SK-N-SH treated with all-trans-retinoic acid at 6 μM for 48 hours (cell line): ENCODE measurements at regions not wholly inside any gene's neighbourhood (a gene's known extent, or its start where the extent isn't known, plus 50 kb on each side); places are given as distances from the start of the nearest gene placed in this dataset.

ENCODE experiments used
- ATAC-seq: fragments of 200-7000 bp; cut with Tn5 transposase; 3 replicates; pipeline ENCODE4 v1.9.1; 2020; ENCODE audit warnings: mild to moderate bottlenecking, moderate library complexity
- ARNTL ChIP-seq: fragments of 450-650 bp; formaldehyde crosslinking; IDR thresholded peaks from 2 replicates; pipeline ENCODE4 v1.5.0; 2020; ENCODE audit warnings: low read depth, mild to moderate bottlenecking, moderate library complexity, borderline replicate concordance
- BACH2 ChIP-seq: fragments of 250-450 bp; sonication (Bioruptor Pico); IDR thresholded peaks from 2 replicates; pipeline ENCODE4 v1.9.0; 2021; ENCODE audit warnings: mild to moderate bottlenecking, borderline replicate concordance
- CSDC2 ChIP-seq: fragments of 250-450 bp; sonication (Bioruptor Pico); IDR thresholded peaks from 2 replicates; pipeline ENCODE4 v1.5.0; 2020; ENCODE audit warnings: mild to moderate bottlenecking, moderate library complexity
- ESRRG ChIP-seq: fragments of 250-450 bp; sonication (Bioruptor Pico); IDR thresholded peaks from 2 replicates; pipeline ENCODE4 v1.6.1; 2021; ENCODE audit warnings: mild to moderate bottlenecking
- GLIS3 ChIP-seq: fragments of 250-450 bp; sonication (Bioruptor Pico); IDR thresholded peaks from 2 replicates; pipeline ENCODE4 v1.5.0; 2020; ENCODE audit warnings: mild to moderate bottlenecking, moderate library complexity
- ISL1 ChIP-seq: fragments of 250-450 bp; sonication (Bioruptor Pico); IDR thresholded peaks from 2 replicates; pipeline ENCODE4 v2.1.2; 2022; ENCODE audit warnings: mild to moderate bottlenecking, moderate library complexity
- OSR1 ChIP-seq: fragments of 250-450 bp; sonication (Bioruptor Pico); IDR thresholded peaks from 2 replicates; pipeline ENCODE4 v1.8.0; 2022; ENCODE audit warnings: moderate library complexity, mild to moderate bottlenecking, inconsistent platforms
- PATZ1 ChIP-seq: fragments of 250-450 bp; sonication (Bioruptor Pico); IDR thresholded peaks from 2 replicates; pipeline ENCODE4 v1.8.0; 2020; ENCODE audit warnings: mild to moderate bottlenecking, moderate library complexity, borderline replicate concordance
- POU6F1 ChIP-seq: fragments of 250-450 bp; sonication (Bioruptor Pico); IDR thresholded peaks from 2 replicates; pipeline ENCODE4 v1.8.0; 2021; ENCODE audit warnings: low read depth, mild to moderate bottlenecking, moderate library complexity, borderline replicate concordance
- PPARA ChIP-seq: fragments of 250-450 bp; sonication (Bioruptor Pico); IDR thresholded peaks from 2 replicates; pipeline ENCODE4 v1.5.0; 2020; ENCODE audit warnings: mild to moderate bottlenecking, borderline replicate concordance
- RARB ChIP-seq: fragments of 250-450 bp; sonication (Bioruptor Pico); IDR thresholded peaks from 2 replicates; pipeline ENCODE4 v1.8.0; 2021; ENCODE audit warnings: mild to moderate bottlenecking, moderate library complexity
- SNAI2 ChIP-seq: fragments of 250-450 bp; sonication (Bioruptor Pico); IDR thresholded peaks from 2 replicates; pipeline ENCODE4 v1.5.0; 2020; ENCODE audit warnings: mild to moderate bottlenecking, moderate library complexity
- TCF4 ChIP-seq: fragments of 250-450 bp; sonication (Bioruptor Pico); IDR thresholded peaks from 2 replicates; pipeline ENCODE4 v1.8.0; 2021; ENCODE audit warnings: mild to moderate bottlenecking, moderate library complexity, borderline replicate concordance
- TOX ChIP-seq: fragments of 250-450 bp; sonication (Bioruptor Pico); IDR thresholded peaks from 2 replicates; pipeline ENCODE4 v1.8.0; 2021; ENCODE audit warnings: mild to moderate bottlenecking, moderate library complexity, borderline replicate concordance
- ZFP3 ChIP-seq: fragments of 250-450 bp; sonication (Bioruptor Pico); IDR thresholded peaks from 2 replicates; pipeline ENCODE4 v1.5.0; 2020; ENCODE audit warnings: mild to moderate bottlenecking, moderate library complexity
- ZFP30 ChIP-seq: fragments of 450-650 bp; formaldehyde crosslinking; IDR thresholded peaks from 2 replicates; pipeline ENCODE4 v1.5.0; 2022; ENCODE audit warnings: mild to moderate bottlenecking, moderate library complexity
- ZNF565 ChIP-seq: fragments of 450-650 bp; formaldehyde crosslinking; conservative IDR thresholded peaks from 2 replicates; pipeline ENCODE4 v1.5.0; 2020; ENCODE audit warnings: low read depth, mild to moderate bottlenecking, moderate library complexity
- ZNF70 ChIP-seq: fragments of 450-650 bp; formaldehyde crosslinking; IDR thresholded peaks from 2 replicates; pipeline ENCODE4 v1.5.0; 2020; ENCODE audit warnings: mild to moderate bottlenecking, moderate library complexity
- ZNF8 ChIP-seq: fragments of 450-650 bp; formaldehyde crosslinking; IDR thresholded peaks from 2 replicates; pipeline ENCODE4 v1.5.0; 2020; ENCODE audit warnings: mild to moderate bottlenecking, moderate library complexity
- TF ChIP-seq, protein P1 (sequence below): fragments of 250-450 bp; sonication (Bioruptor Pico); IDR thresholded peaks from 2 replicates; pipeline ENCODE4 v1.5.0; 2020; ENCODE audit warnings: mild to moderate bottlenecking, moderate library complexity
- TF ChIP-seq, protein P2 (sequence below): fragments of 250-450 bp; sonication (Bioruptor Pico); IDR thresholded peaks from 2 replicates; pipeline ENCODE4 v1.5.1; 2020; ENCODE audit warnings: low read depth, mild to moderate bottlenecking, moderate library complexity
- TF ChIP-seq, protein P3 (sequence below): fragments of 250-450 bp; sonication (Bioruptor Pico); IDR thresholded peaks from 2 replicates; pipeline ENCODE4 v1.5.1; 2021; ENCODE audit warnings: mild to moderate bottlenecking, moderate library complexity

- ATAC-seq = no peak
- TF ChIP-seq, protein P1, sequence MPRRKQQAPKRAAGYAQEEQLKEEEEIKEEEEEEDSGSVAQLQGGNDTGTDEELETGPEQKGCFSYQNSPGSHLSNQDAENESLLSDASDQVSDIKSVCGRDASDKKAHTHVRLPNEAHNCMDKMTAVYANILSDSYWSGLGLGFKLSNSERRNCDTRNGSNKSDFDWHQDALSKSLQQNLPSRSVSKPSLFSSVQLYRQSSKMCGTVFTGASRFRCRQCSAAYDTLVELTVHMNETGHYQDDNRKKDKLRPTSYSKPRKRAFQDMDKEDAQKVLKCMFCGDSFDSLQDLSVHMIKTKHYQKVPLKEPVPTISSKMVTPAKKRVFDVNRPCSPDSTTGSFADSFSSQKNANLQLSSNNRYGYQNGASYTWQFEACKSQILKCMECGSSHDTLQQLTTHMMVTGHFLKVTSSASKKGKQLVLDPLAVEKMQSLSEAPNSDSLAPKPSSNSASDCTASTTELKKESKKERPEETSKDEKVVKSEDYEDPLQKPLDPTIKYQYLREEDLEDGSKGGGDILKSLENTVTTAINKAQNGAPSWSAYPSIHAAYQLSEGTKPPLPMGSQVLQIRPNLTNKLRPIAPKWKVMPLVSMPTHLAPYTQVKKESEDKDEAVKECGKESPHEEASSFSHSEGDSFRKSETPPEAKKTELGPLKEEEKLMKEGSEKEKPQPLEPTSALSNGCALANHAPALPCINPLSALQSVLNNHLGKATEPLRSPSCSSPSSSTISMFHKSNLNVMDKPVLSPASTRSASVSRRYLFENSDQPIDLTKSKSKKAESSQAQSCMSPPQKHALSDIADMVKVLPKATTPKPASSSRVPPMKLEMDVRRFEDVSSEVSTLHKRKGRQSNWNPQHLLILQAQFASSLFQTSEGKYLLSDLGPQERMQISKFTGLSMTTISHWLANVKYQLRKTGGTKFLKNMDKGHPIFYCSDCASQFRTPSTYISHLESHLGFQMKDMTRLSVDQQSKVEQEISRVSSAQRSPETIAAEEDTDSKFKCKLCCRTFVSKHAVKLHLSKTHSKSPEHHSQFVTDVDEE (CRISPR knock-in tag) = no peak
- TF ChIP-seq ZNF565 (CRISPR knock-in tag) = no peak
- no peak for TF ChIP-seq PATZ1
- no peak for TF ChIP-seq ZFP3 (CRISPR knock-in tag)
- TF ChIP-seq CSDC2 = no peak
- TF ChIP-seq ESRRG (CRISPR knock-in tag) = no peak
- TF ChIP-seq, protein P2, sequence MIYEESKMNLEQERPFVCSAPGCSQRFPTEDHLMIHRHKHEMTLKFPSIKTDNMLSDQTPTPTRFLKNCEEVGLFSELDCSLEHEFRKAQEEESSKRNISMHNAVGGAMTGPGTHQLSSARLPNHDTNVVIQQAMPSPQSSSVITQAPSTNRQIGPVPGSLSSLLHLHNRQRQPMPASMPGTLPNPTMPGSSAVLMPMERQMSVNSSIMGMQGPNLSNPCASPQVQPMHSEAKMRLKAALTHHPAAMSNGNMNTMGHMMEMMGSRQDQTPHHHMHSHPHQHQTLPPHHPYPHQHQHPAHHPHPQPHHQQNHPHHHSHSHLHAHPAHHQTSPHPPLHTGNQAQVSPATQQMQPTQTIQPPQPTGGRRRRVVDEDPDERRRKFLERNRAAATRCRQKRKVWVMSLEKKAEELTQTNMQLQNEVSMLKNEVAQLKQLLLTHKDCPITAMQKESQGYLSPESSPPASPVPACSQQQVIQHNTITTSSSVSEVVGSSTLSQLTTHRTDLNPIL (CRISPR knock-in tag) = no peak
- no peak for TF ChIP-seq SNAI2 (CRISPR knock-in tag)
- no peak for TF ChIP-seq RARB (CRISPR knock-in tag)
- no peak for TF ChIP-seq PPARA (CRISPR knock-in tag)
- no peak for TF ChIP-seq POU6F1 (CRISPR knock-in tag)
- TF ChIP-seq ISL1 (CRISPR knock-in tag) = no peak
- TF ChIP-seq OSR1 = no peak
- no peak for TF ChIP-seq TOX
- no peak for TF ChIP-seq ZNF70 (CRISPR knock-in tag)
- TF ChIP-seq BACH2 = no peak
- TF ChIP-seq, protein P3, sequence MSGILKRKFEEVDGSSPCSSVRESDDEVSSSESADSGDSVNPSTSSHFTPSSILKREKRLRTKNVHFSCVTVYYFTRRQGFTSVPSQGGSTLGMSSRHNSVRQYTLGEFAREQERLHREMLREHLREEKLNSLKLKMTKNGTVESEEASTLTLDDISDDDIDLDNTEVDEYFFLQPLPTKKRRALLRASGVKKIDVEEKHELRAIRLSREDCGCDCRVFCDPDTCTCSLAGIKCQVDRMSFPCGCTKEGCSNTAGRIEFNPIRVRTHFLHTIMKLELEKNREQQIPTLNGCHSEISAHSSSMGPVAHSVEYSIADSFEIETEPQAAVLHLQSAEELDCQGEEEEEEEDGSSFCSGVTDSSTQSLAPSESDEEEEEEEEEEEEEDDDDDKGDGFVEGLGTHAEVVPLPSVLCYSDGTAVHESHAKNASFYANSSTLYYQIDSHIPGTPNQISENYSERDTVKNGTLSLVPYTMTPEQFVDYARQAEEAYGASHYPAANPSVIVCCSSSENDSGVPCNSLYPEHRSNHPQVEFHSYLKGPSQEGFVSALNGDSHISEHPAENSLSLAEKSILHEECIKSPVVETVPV (CRISPR knock-in tag) = no peak
- TF ChIP-seq ZFP30 (CRISPR knock-in tag) = no peak
- TF ChIP-seq ARNTL = no peak
- TF ChIP-seq ZNF8 (CRISPR knock-in tag) = no peak
- TF ChIP-seq, all 23 proteins: peak for 0
These were observed 546.8 kb upstream of the ZNF608 start for GRCh38 chr5:125293223-125293622.

- no peak for TF ChIP-seq TOX
- TF ChIP-seq BACH2 = no peak
- TF ChIP-seq ZNF70 (CRISPR knock-in tag) = no peak
- TF ChIP-seq TCF4 (CRISPR knock-in tag) = no peak
- TF ChIP-seq, protein P3 (CRISPR knock-in tag) = no peak
- TF ChIP-seq GLIS3 (CRISPR knock-in tag) = no peak
- no peak for TF ChIP-seq ZNF8 (CRISPR knock-in tag)
- no peak for TF ChIP-seq OSR1
- no peak for TF ChIP-seq ZFP30 (CRISPR knock-in tag)
- TF ChIP-seq, protein P1 (CRISPR knock-in tag) = no peak
- no peak for TF ChIP-seq PATZ1
- TF ChIP-seq ZNF565 (CRISPR knock-in tag) = no peak
- no peak for TF ChIP-seq ESRRG (CRISPR knock-in tag)
- no peak for TF ChIP-seq ZFP3 (CRISPR knock-in tag)
- TF ChIP-seq SNAI2 (CRISPR knock-in tag) = no peak
- no peak for TF ChIP-seq ARNTL
- no peak for ATAC-seq
These were observed 547.3 kb upstream of the ZNF608 start for GRCh38 chr5:125293726-125294125.
